Body of pancreas (tissue), 4 donors: ENCODE measurements at regions not wholly inside any gene's neighbourhood (a gene's known extent, or its start where the extent isn't known, plus 50 kb on each side); places are given as distances from the start of the nearest gene placed in this dataset.

ENCODE experiments used
- POLR2A ChIP-seq, 3 donors: fragments of 450-650 bp; IDR thresholded peaks; one replicate each; pipeline ENCODE4 v1.6.1; 2016; ENCODE audit warnings: antibody characterized with exemption in 3 of 3, mild to moderate bottlenecking in 2 of 3
- TF ChIP-seq, protein P1 (sequence below), 7 experiments: fragments of 450-650 bp in 4 of 7; fragments of 200-600 bp in 3 of 7; sonication (generic) in 3 of 7; IDR thresholded peaks; one replicate each; pipeline ENCODE4 v1.5.1; 2016 to 2019; ENCODE audit warnings: antibody characterized with exemption in 7 of 7

GRCh38 chr21:38202811-38203210, 54.0 kb upstream of the KCNJ15 start:
- TF ChIP-seq, protein P1, sequence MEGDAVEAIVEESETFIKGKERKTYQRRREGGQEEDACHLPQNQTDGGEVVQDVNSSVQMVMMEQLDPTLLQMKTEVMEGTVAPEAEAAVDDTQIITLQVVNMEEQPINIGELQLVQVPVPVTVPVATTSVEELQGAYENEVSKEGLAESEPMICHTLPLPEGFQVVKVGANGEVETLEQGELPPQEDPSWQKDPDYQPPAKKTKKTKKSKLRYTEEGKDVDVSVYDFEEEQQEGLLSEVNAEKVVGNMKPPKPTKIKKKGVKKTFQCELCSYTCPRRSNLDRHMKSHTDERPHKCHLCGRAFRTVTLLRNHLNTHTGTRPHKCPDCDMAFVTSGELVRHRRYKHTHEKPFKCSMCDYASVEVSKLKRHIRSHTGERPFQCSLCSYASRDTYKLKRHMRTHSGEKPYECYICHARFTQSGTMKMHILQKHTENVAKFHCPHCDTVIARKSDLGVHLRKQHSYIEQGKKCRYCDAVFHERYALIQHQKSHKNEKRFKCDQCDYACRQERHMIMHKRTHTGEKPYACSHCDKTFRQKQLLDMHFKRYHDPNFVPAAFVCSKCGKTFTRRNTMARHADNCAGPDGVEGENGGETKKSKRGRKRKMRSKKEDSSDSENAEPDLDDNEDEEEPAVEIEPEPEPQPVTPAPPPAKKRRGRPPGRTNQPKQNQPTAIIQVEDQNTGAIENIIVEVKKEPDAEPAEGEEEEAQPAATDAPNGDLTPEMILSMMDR (IDR thresholded peaks at IDR 0.05) = no peak
- no peak for TF ChIP-seq POLR2A (IDR thresholded peaks at IDR 0.05)
